Panc1 (cell line): ENCODE measurements at regions not wholly inside any gene's neighbourhood (a gene's known extent, or its start where the extent isn't known, plus 50 kb on each side); places are given as distances from the start of the nearest gene placed in this dataset.

Source experiments
- ATAC-seq: fragments of 200-7000 bp; cut with Tn5 transposase; 2 replicates; pipeline ENCODE4 v1.9.1; 2020; ENCODE audit warnings: mild to moderate bottlenecking, moderate library complexity
- BruUV-seq: library from RNA; stranded (reverse); fragments of 400-500 nt; replicated peaks from 2 replicates; lab custom pipeline; 2021; lab: Mats Ljungman, UMichigan
- CTCF ChIA-PET: fragments of 300-600 bp; sonication (Branson Sonifier 250); formaldehyde crosslinking; loops from one replicate; lab custom pipeline; 2022; ENCODE audit warnings: antibody characterized with exemption; lab: Charles Lee
- POLR2A ChIA-PET: fragments of 300-600 bp; sonication (Branson Sonifier 250); formaldehyde crosslinking; loops from one replicate; lab custom pipeline; 2022; ENCODE audit warnings: antibody characterized with exemption; lab: Charles Lee
- DNase-seq: peaks from one replicate; pipeline ENCODE4 v3.0.0-alpha.2; 2010; ENCODE audit warnings: low read depth, low spot score
- H3K27ac ChIP-seq: 2 replicates; pipeline ENCODE4 v1.5.1; 2011; ENCODE audit warnings: mild to moderate bottlenecking, low read length, inconsistent platforms
- H3K27me3 ChIP-seq: fragments of 200-500 bp; sonication (Bioruptor generic); 2 replicates; pipeline ENCODE4 v1.6.0; 2014; ENCODE audit warnings: low read length, inconsistent platforms; ENCODE audit not compliant: control insufficient read depth, insufficient read depth
- H3K36me3 ChIP-seq: fragments of 200-500 bp; sonication (Bioruptor generic); 2 replicates; pipeline ENCODE4 v1.5.1; 2014; ENCODE audit warnings: inconsistent platforms, mild to moderate bottlenecking, low read length, moderate library complexity; ENCODE audit not compliant: control insufficient read depth, insufficient read depth
- H3K4me1 ChIP-seq: 2 replicates; pipeline ENCODE4 v1.5.1; 2011; ENCODE audit warnings: inconsistent platforms, mild to moderate bottlenecking, low read length, moderate library complexity; ENCODE audit not compliant: control insufficient read depth, insufficient read depth
- H3K4me3 ChIP-seq, 2 experiments: 2 replicates each; pipeline ENCODE4 v1.5.1; 2011 to 2012; ENCODE audit warnings: low read depth in 2 of 2, low read length in 2 of 2, mild to moderate bottlenecking in 2 of 2, inconsistent platforms in 1 of 2, moderate library complexity in 1 of 2
- H3K9me3 ChIP-seq: fragments of 200-500 bp; sonication (Bioruptor generic); 2 replicates; pipeline ENCODE4 v1.5.1; 2014; ENCODE audit warnings: low read depth, mild to moderate bottlenecking, inconsistent platforms, low read length, moderate library complexity; ENCODE audit not compliant: control insufficient read depth, insufficient read depth
- CTCF ChIP-seq: fragments of 450-650 bp; IDR thresholded peaks from 2 replicates; pipeline ENCODE4 v1.5.1; 2017; ENCODE audit warnings: mild to moderate bottlenecking
- POLR2AphosphoS5 ChIP-seq: IDR thresholded peaks from 2 replicates; pipeline ENCODE4 v1.6.1; 2012; ENCODE audit warnings: mild to moderate bottlenecking, low read depth, low read length, moderate library complexity
- REST ChIP-seq, 2 experiments: IDR thresholded peaks; 2 replicates each; pipeline ENCODE4 v1.6.1; 2011 to 2012; ENCODE audit warnings: low read depth in 2 of 2, control low read depth in 1 of 2, low read length in 1 of 2, mild to moderate bottlenecking in 1 of 2, moderate library complexity in 1 of 2; ENCODE audit not compliant: insufficient read depth in 1 of 2
- SIN3A ChIP-seq: IDR thresholded peaks from 2 replicates; pipeline ENCODE4 v1.6.1; 2012; ENCODE audit warnings: low read depth, mild to moderate bottlenecking, low read length, moderate library complexity, borderline replicate concordance; ENCODE audit not compliant: insufficient read depth
- TCF7L2 ChIP-seq: IDR thresholded peaks from 2 replicates; pipeline ENCODE4 v1.6.1; 2011; ENCODE audit warnings: mild to moderate bottlenecking, low read depth, low read length, inconsistent platforms
- in situ Hi-C: cut with HindIII; loops from 2 replicates; pipeline ENCODE4 v1.10.0; 2016; ENCODE audit warnings: low sequenced_read_pairs, low pct_unique_long_range_greater_than_20kb
- intact Hi-C: fragments of 100-400 bp; cut with micrococcal nuclease; formaldehyde crosslinking; loops from one replicate; pipeline ENCODE4 v1.10.0; 2022; ENCODE audit not compliant: unreplicated experiment

GRCh38 chr6:91498576-91498975, 911.7 kb upstream of the MAP3K7 start:
- POLR2A ChIA-PET, result no interaction called here
- DNase-seq (no peak), ATAC-seq (no peak)
- in situ Hi-C loops, result no loop called here
- H3K4me3 ChIP-seq, result no peak overlapping the region
- no TSS peak for BruUV-seq
- H3K27ac ChIP-seq, result no peak overlapping the region
- no peaks in the 10 kb centered on the region for H3K4me1 ChIP-seq
- intact Hi-C loops, result no loop called here
- TF ChIP-seq REST (IDR thresholded peaks at IDR 0.05; ENCODE audit: insufficient read depth in 1 of 2, low read depth in 2 of 2, low read length in 1 of 2) (no peak), CTCF (no peak), TCF7L2 (no peak), POLR2AphosphoS5 (no peak), SIN3A (no peak)
- CTCF ChIA-PET, result interaction anchor here (0.5 kb wide), 1 partner anchor 761 kb away, joined by 3 read pairs; no protein-coding TSS in a partner anchor
- no peaks in the 10 kb centered on the region for H3K27me3 ChIP-seq
- H3K9me3 ChIP-seq, result no peaks in the 10 kb centered on the region
- no peaks in the 10 kb centered on the region for H3K36me3 ChIP-seq

DNA sequence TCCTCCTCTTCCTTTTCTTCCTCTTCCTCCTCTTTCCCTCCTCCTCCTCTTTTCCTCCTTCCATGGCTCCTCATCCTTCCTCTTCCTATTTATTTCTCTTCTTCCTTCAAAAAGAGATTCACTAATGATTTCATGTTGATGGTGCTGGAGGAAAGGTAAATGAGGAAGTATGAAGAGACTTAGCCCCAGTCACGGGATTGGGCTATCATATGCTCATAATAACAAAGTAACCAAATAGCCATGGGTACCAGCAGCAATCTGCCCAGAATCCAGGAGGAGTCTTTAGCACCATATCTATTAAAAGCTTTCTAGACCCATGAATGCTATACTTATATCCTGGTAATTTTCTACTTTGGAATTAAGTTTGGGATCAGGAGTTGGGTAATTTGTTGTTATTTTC, 910.9 kb upstream of the MAP3K7 start:
- ChIA-PET CTCF (no interaction called here), POLR2A (no interaction called here)
- Histone ChIP-seq H3K27me3 (no peaks in the 10 kb centered on the region), H3K4me3 (no peak overlapping the region), H3K4me1 (no peaks in the 10 kb centered on the region), H3K27ac (no peak overlapping the region), H3K36me3 (no peaks in the 10 kb centered on the region), H3K9me3 (no peaks in the 10 kb centered on the region)
- ATAC-seq (no peak), DNase-seq (no peak)
- in situ Hi-C loops, result no loop called here
- no TSS peak for BruUV-seq
- TF ChIP-seq SIN3A (no peak), CTCF (no peak), POLR2AphosphoS5 (no peak), TCF7L2 (no peak), REST (IDR thresholded peaks at IDR 0.05; ENCODE audit: insufficient read depth in 1 of 2, low read depth in 2 of 2, low read length in 1 of 2) (no peak)
- intact Hi-C loops, result no loop called here
